ENCODE measurements at regions not wholly inside any gene's neighbourhood (a gene's known extent, or its start where the extent isn't known, plus 50 kb on each side); places are given as distances from the start of the nearest gene placed in this dataset.

- no peaks in the 10 kb centered on the region for H3K36me3 ChIP-seq (ENCODE audit: control insufficient read depth, insufficient read depth, low read length)
- no peaks in the 10 kb centered on the region for H3K9me3 Mint-ChIP-seq
- peaks cover 53% of the 10 kb centered on the region for H3K27me3 Mint-ChIP-seq (ENCODE audit: insufficient read depth)
- no peak overlapping the region for H3K27ac ChIP-seq (ENCODE audit: low read depth, low read length)
- no peaks in the 10 kb centered on the region for H3K36me3 Mint-ChIP-seq (ENCODE audit: low read depth)
- no peak for TF ChIP-seq CTCF (conservative IDR thresholded peaks at IDR 0.05)
- no peak overlapping the region for H3K27ac Mint-ChIP-seq
- H3K4me3 Mint-ChIP-seq, result no peak overlapping the region
- H3K27me3 ChIP-seq (ENCODE audit: control insufficient read depth, insufficient read depth, low read length, poor library complexity, severe bottlenecking), result peaks cover 53% of the 10 kb centered on the region
- no peak overlapping the region for H3K4me3 ChIP-seq (ENCODE audit: low read length)
- WGBS, 2 experiments (ENCODE audit: insufficient coverage in 1 of 2, insufficient read length in 1 of 2), result 82 to 100% methylated on average over 2 of the region's 2 CpGs
- no peak for DNase-seq
- H3K4me1 ChIP-seq (ENCODE audit: control insufficient read depth, insufficient read depth, low read length), result peaks cover 5% of the 10 kb centered on the region
- no peaks in the 10 kb centered on the region for H3K9me3 ChIP-seq (ENCODE audit: control insufficient read depth, low read length)
- H3K4me1 Mint-ChIP-seq, result peaks cover 19% of the 10 kb centered on the region
- H3K9ac ChIP-seq (ENCODE audit: extremely low read depth, low read length, poor library complexity, severe bottlenecking), result no peak overlapping the region
These were observed 258.5 kb upstream of the USP24 start for GRCh38 chr1:55473661-55474060.

- H3K27ac ChIP-seq (ENCODE audit: low read depth, low read length), result no peak overlapping the region
- Mint-ChIP-seq H3K27ac (no peak overlapping the region), H3K36me3 (ENCODE audit: low read depth) (no peaks in the 10 kb centered on the region), H3K27me3 (ENCODE audit: insufficient read depth) (peaks cover 52% of the 10 kb centered on the region), H3K4me1 (peaks cover 22% of the 10 kb centered on the region), H3K9me3 (no peaks in the 10 kb centered on the region), H3K4me3 (no peak overlapping the region)
- H3K27me3 ChIP-seq (ENCODE audit: control insufficient read depth, insufficient read depth, low read length, poor library complexity, severe bottlenecking), result peaks cover 57% of the 10 kb centered on the region
- H3K4me3 ChIP-seq (ENCODE audit: low read length), result no peak overlapping the region
- peak; percentile 53 for TF ChIP-seq CTCF (conservative IDR thresholded peaks at IDR 0.05)
- WGBS, 2 experiments (ENCODE audit: insufficient coverage in 1 of 2, insufficient read length in 1 of 2), result 39 to 83% methylated on average over 1 to 2 of the region's 2 CpGs
- H3K9me3 ChIP-seq (ENCODE audit: control insufficient read depth, low read length), result no peaks in the 10 kb centered on the region
- H3K36me3 ChIP-seq (ENCODE audit: control insufficient read depth, insufficient read depth, low read length), result no peaks in the 10 kb centered on the region
- no peak overlapping the region for H3K9ac ChIP-seq (ENCODE audit: extremely low read depth, low read length, poor library complexity, severe bottlenecking)
- DNase-seq, result peak; percentile 77
- peaks cover 5% of the 10 kb centered on the region for H3K4me1 ChIP-seq (ENCODE audit: control insufficient read depth, insufficient read depth, low read length)
These were observed 257.6 kb upstream of the USP24 start for GRCh38 chr1:55472784-55473183.

GRCh38 chr1:55472115-55472514 lies 257.0 kb upstream of the USP24 start:
- no peak for TF ChIP-seq CTCF (conservative IDR thresholded peaks at IDR 0.05)
- Histone ChIP-seq H3K4me1 (ENCODE audit: control insufficient read depth, insufficient read depth, low read length) (peaks cover 5% of the 10 kb centered on the region), H3K36me3 (ENCODE audit: control insufficient read depth, insufficient read depth, low read length) (no peaks in the 10 kb centered on the region), H3K9me3 (ENCODE audit: control insufficient read depth, low read length) (no peaks in the 10 kb centered on the region), H3K4me3 (ENCODE audit: low read length) (no peak overlapping the region), H3K27me3 (ENCODE audit: control insufficient read depth, insufficient read depth, low read length, poor library complexity, severe bottlenecking) (peaks cover 53% of the 10 kb centered on the region), H3K27ac (ENCODE audit: low read depth, low read length) (no peak overlapping the region), H3K9ac (ENCODE audit: extremely low read depth, low read length, poor library complexity, severe bottlenecking) (no peak overlapping the region)
- no peak overlapping the region for H3K4me3 Mint-ChIP-seq
- WGBS, 2 experiments (ENCODE audit: insufficient coverage in 1 of 2, insufficient read length in 1 of 2), result 90 to 100% methylated on average over 1 of the region's 1 CpG
- H3K36me3 Mint-ChIP-seq (ENCODE audit: low read depth), result no peaks in the 10 kb centered on the region
- H3K4me1 Mint-ChIP-seq, result peaks cover 22% of the 10 kb centered on the region
- DNase-seq, result no peak
- no peaks in the 10 kb centered on the region for H3K9me3 Mint-ChIP-seq
- H3K27me3 Mint-ChIP-seq (ENCODE audit: insufficient read depth), result peaks cover 48% of the 10 kb centered on the region
- no peak overlapping the region for H3K27ac Mint-ChIP-seq

Data from endodermal cell (in vitro differentiated cells).